Lung (tissue), 11 donors: ENCODE measurements at regions not wholly inside any gene's neighbourhood (a gene's known extent, or its start where the extent isn't known, plus 50 kb on each side); places are given as distances from the start of the nearest gene placed in this dataset.
"Not testable (repeated sequence)": the region's sequence is repeated elsewhere in the genome, so short reads cannot be mapped to it uniquely, and the experiment has no call there.

Source experiments
- ATAC-seq: fragments of 200-7000 bp; cut with Tn5 transposase; one replicate; pipeline ENCODE4 v1.9.1; 2020; ENCODE audit warnings: moderate number of reproducible peaks; ENCODE audit not compliant: insufficient read depth, low FRiP score
- DNase-seq, 3 donors: peaks; one replicate each; pipeline ENCODE4 v3.0.0-alpha.2; 2013 to 2017
- H3K27ac ChIP-seq, 2 donors: one replicate each; pipeline ENCODE4 v1.5.1; 2013; ENCODE audit warnings: mild to moderate bottlenecking in 2 of 2, moderate library complexity in 2 of 2, control low read depth in 1 of 2, inconsistent platforms in 1 of 2, low read depth in 1 of 2, low read length in 1 of 2
- H3K27me3 ChIP-seq, 3 donors: one replicate each; pipeline ENCODE4 v1.5.1; 2013; ENCODE audit warnings: low read length in 2 of 3; ENCODE audit not compliant: control insufficient read depth in 3 of 3, insufficient read depth in 3 of 3
- H3K36me3 ChIP-seq, 4 donors: one replicate each; pipeline ENCODE4 v1.5.1; 2013; ENCODE audit warnings: low read length in 4 of 4, mild to moderate bottlenecking in 1 of 4, moderate library complexity in 1 of 4; ENCODE audit not compliant: control insufficient read depth in 4 of 4, insufficient read depth in 4 of 4
- H3K4me1 ChIP-seq, 5 donors: one replicate each; pipeline ENCODE4 v1.5.1; 2013; ENCODE audit warnings: low read length in 5 of 5, mild to moderate bottlenecking in 2 of 5, moderate library complexity in 1 of 5; ENCODE audit not compliant: control insufficient read depth in 5 of 5, insufficient read depth in 5 of 5
- H3K4me3 ChIP-seq: one replicate; pipeline ENCODE4 v1.5.1; 2013; ENCODE audit warnings: mild to moderate bottlenecking, control low read depth, moderate library complexity
- H3K9ac ChIP-seq, 2 donors: one replicate each; pipeline ENCODE4 v1.5.1; 2013; ENCODE audit warnings: low read length in 2 of 2, control low read depth in 1 of 2; ENCODE audit not compliant: insufficient read depth in 1 of 2
- H3K9me3 ChIP-seq, 4 donors: one replicate each; pipeline ENCODE4 v1.5.1; 2013; ENCODE audit warnings: low read length in 3 of 4, mild to moderate bottlenecking in 1 of 4, moderate library complexity in 1 of 4; ENCODE audit not compliant: control insufficient read depth in 4 of 4, insufficient read depth in 3 of 4
- WGBS, 2 donors: extraction: QIAGEN DNeasy Blood & Tissue Kit; methylation state at CpG; one replicate each; pipeline ENCODE4 v1.1.7; 2013; 5-methylcytosine and 5-hydroxymethylcytosine counted together
- TF ChIP-seq, protein P1 (sequence below): IDR thresholded peaks from 2 replicates; pipeline ENCODE4 v1.5.1; 2012; ENCODE audit warnings: mild to moderate bottlenecking; ENCODE audit errors: control extremely low read depth, extremely low read depth
- donor health status: control.
- donor health status: control.
- donor health status: Bipolar disorder and iron deficiency.
- donor health status: healthy.
- donor health status: DM: yes; HTN: yes; CAD: no.

DNA sequence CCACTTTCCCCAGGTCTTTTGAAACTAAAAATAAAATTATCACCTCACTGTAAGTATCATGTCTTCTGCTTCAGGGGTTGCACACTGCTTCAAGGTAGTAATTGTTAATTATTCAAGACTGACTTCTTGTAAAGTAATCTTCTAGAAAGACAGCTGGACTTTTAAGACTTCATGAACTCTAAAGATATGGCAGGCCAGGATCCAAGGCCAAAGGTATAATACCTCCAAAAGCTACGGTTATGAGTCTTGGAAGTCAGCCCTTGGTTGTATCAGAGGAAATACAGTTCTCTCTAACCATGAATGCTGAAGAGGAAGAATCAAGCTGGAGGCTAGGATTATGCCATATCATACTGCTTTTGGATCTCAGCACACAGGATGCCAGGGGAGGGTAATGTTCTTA, 1346.8 kb upstream of the GJE1 start:
- ATAC-seq (no peak), DNase-seq (no peak)
- WGBS, 2 donors = 83% methylated on average over 1 of the region's 1 CpG
- H3K36me3 ChIP-seq = no peaks in the 10 kb centered on the region
- TF ChIP-seq, protein P1, sequence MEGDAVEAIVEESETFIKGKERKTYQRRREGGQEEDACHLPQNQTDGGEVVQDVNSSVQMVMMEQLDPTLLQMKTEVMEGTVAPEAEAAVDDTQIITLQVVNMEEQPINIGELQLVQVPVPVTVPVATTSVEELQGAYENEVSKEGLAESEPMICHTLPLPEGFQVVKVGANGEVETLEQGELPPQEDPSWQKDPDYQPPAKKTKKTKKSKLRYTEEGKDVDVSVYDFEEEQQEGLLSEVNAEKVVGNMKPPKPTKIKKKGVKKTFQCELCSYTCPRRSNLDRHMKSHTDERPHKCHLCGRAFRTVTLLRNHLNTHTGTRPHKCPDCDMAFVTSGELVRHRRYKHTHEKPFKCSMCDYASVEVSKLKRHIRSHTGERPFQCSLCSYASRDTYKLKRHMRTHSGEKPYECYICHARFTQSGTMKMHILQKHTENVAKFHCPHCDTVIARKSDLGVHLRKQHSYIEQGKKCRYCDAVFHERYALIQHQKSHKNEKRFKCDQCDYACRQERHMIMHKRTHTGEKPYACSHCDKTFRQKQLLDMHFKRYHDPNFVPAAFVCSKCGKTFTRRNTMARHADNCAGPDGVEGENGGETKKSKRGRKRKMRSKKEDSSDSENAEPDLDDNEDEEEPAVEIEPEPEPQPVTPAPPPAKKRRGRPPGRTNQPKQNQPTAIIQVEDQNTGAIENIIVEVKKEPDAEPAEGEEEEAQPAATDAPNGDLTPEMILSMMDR = no peak
- H3K4me3 ChIP-seq = no peak overlapping the region
- no peaks in the 10 kb centered on the region for H3K27me3 ChIP-seq
- H3K9ac ChIP-seq = no peak overlapping the region
- no peak overlapping the region for H3K27ac ChIP-seq
- H3K9me3 ChIP-seq = no peaks in the 10 kb centered on the region
- H3K4me1 ChIP-seq = peaks cover 0 to 5% (median 0%) of the 10 kb centered on the region in 5 donors

DNA sequence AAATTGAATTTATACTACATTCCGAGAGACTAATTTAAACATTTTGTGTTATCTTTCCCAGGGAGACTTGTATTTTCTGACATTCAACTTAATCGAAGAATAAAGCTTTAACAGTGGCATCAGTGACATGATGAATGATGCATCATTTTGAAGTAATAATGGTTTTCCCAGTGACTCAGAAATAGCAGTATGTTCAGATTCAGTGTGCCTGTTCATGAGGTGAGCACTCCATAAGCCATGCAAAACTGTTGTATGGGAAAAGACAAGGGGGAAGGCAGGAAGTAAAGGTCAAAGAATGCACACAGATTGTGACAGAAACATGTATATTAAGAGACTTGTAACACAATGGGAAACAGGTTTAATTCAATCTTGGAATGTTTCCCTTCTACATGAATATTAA, 1348.2 kb upstream of the GJE1 start:
- DNase-seq (no peak), ATAC-seq (no peak)
- Histone ChIP-seq H3K36me3 (no peaks in the 10 kb centered on the region), H3K27ac (no peak overlapping the region), H3K4me3 (no peak overlapping the region), H3K9me3 (peaks cover 0 to 3% (median 0%) of the 10 kb centered on the region in 4 donors), H3K4me1 (peaks cover 0 to 5% (median 0%) of the 10 kb centered on the region in 5 donors), H3K9ac (no peak overlapping the region), H3K27me3 (no peaks in the 10 kb centered on the region)
- 82 to 85% methylated on average over 2 of the region's 2 CpGs for WGBS, 2 donors
- TF ChIP-seq, protein P1 = no peak

DNA sequence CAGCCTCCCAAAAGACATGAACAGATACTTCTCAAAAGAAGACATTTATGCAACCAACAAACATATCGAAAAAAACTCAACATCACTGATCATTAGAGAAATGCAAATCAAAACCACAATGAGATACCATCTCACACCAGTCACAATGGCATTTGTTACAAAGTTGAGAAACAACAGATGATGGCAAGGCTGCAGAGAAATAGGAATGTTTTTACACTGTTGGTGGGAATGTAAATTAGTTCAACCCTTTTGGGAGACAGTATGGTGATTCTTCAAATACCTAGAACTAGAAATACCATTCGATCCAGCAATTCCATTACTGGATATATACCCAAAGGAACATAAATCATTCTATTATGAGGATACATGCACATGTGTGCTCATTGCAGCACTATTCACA, 1349.2 kb upstream of the GJE1 start:
- not testable (repeated sequence) for H3K27ac ChIP-seq, ATAC-seq, DNase-seq, H3K27me3 ChIP-seq, H3K9ac ChIP-seq, H3K36me3 ChIP-seq, H3K9me3 ChIP-seq, H3K4me1 ChIP-seq, H3K4me3 ChIP-seq
- WGBS, 2 donors = 93 to 96% methylated on average over 2 of the region's 2 CpGs

DNA sequence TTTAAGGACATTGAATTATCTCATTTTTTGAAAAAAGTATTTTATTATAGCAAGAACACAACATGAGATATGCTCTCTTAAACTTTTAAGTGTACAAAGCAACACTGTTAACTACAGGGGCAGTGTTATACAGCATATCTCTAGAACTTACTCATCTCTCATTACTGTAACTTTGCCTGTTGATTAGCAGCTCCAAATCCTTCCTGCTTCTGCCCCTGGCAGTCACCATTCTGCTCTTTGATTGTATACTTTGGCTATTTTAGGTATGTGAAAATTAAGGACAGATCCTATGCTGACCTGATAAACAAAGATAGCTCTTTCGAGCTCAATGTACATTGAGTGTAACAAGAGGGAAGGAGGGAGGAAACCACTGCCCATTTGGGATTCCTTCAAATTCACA, 1349.8 kb upstream of the GJE1 start:
- Histone ChIP-seq H3K9ac (no peak overlapping the region), H3K27ac (no peak overlapping the region), H3K27me3 (no peaks in the 10 kb centered on the region), H3K4me3 (no peak overlapping the region), H3K9me3 (peaks cover 0 to 3% (median 0%) of the 10 kb centered on the region in 4 donors), H3K4me1 (no peaks in the 10 kb centered on the region), H3K36me3 (no peaks in the 10 kb centered on the region)
- ATAC-seq (no peak), DNase-seq (no peak)
- 77 to 87% methylated on average over 1 of the region's 1 CpG for WGBS, 2 donors
- TF ChIP-seq, protein P1 = no peak
